Endothelial cell of umbilical vein (primary cell): ENCODE measurements at regions not wholly inside any gene's neighbourhood (a gene's known extent, or its start where the extent isn't known, plus 50 kb on each side); places are given as distances from the start of the nearest gene placed in this dataset.

Source experiments
- BruUV-seq: library from RNA; stranded (reverse); fragments of 400-500 nt; replicated peaks from 2 replicates; lab custom pipeline; 2021; lab: Mats Ljungman, UMichigan
- CTCF ChIA-PET: fragments of 300-600, 350-600 bp; sonication (Branson Sonifier 250); formaldehyde crosslinking; loops from one replicate; lab custom pipeline; 2021; ENCODE audit warnings: antibody characterized with exemption, inconsistent platforms; lab: Charles Lee
- POLR2A ChIA-PET: fragments of 300-600, 350-600 bp; sonication (Branson Sonifier 250); formaldehyde crosslinking; loops from one replicate; lab custom pipeline; 2021; ENCODE audit warnings: antibody characterized with exemption, inconsistent platforms; lab: Charles Lee
- DNase-seq: peaks from one replicate; pipeline ENCODE4 v3.0.0-alpha.2; 2011; ENCODE audit warnings: low read depth, low spot score
- FAIRE-seq: peaks from 2 replicates; lab custom pipeline; 2011; peaks lifted over from hg19 to GRCh38; lab: Jason Lieb, UNC
- H2AFZ ChIP-seq: 2 replicates; pipeline ENCODE4 v1.6.0; 2012; ENCODE audit warnings: low read depth, low read length, control low read depth, inconsistent platforms
- H3K27ac ChIP-seq: 2 replicates; pipeline ENCODE4 v1.5.1; 2011; ENCODE audit warnings: low read depth, mild to moderate bottlenecking, control low read depth, low read length, moderate library complexity; ENCODE audit not compliant: insufficient read depth
- H3K27me3 ChIP-seq, 2 experiments: 2 replicates each; pipeline versions ENCODE4 v1.6.0 to v1.6.1; 2011; ENCODE audit warnings: low read length in 2 of 2, mixed read lengths in 1 of 2; ENCODE audit not compliant: control insufficient read depth in 2 of 2, insufficient read depth in 2 of 2
- H3K36me3 ChIP-seq, 2 experiments: 2 replicates in 1 of 2; 3 replicates in 1 of 2; pipeline ENCODE4 v1.5.1; 2011; ENCODE audit warnings: low read length in 2 of 2, mild to moderate bottlenecking in 1 of 2, moderate library complexity in 1 of 2; ENCODE audit not compliant: control insufficient read depth in 2 of 2, insufficient read depth in 2 of 2; ENCODE audit errors: extremely low read depth in 1 of 2
- H3K4me1 ChIP-seq: 3 replicates; pipeline ENCODE4 v1.5.1; 2011; ENCODE audit warnings: mild to moderate bottlenecking, low read length; ENCODE audit not compliant: control insufficient read depth, insufficient read depth; ENCODE audit errors: extremely low read depth
- H3K4me2 ChIP-seq: 2 replicates; pipeline ENCODE4 v1.6.1; 2011; ENCODE audit warnings: low read length, control low read depth, mixed read lengths; ENCODE audit not compliant: insufficient read depth
- H3K4me3 ChIP-seq, 3 experiments: fragments of 200-600 bp in 1 of 3; sonication (generic), shearing (Covaris generic) in 1 of 3; replicated peaks in 1 of 3; 2 replicates each; pipeline ENCODE4 v1.5.1; 2011 to 2016; ENCODE audit warnings: control low read depth in 3 of 3, low read length in 3 of 3, mild to moderate bottlenecking in 2 of 3, inconsistent platforms in 1 of 3, low read depth in 1 of 3, moderate library complexity in 1 of 3; ENCODE audit not compliant: insufficient read depth in 1 of 3
- H3K79me2 ChIP-seq: 2 replicates; pipeline ENCODE4 v1.6.0; 2012; ENCODE audit warnings: low read length, inconsistent platforms; ENCODE audit not compliant: control insufficient read depth, insufficient read depth
- H3K9ac ChIP-seq: replicated peaks from 2 replicates; pipeline ENCODE3; 2011; ENCODE audit warnings: low read length, control low read depth; ENCODE audit not compliant: insufficient read depth; ENCODE audit errors: extremely low read depth
- H3K9me1 ChIP-seq: replicated peaks from 3 replicates; pipeline ENCODE4 v1.6.0; 2011; ENCODE audit warnings: mild to moderate bottlenecking, low read length; ENCODE audit not compliant: control insufficient read depth, insufficient read depth; ENCODE audit errors: extremely low read depth
- H3K9me3 ChIP-seq: replicated peaks from 2 replicates; pipeline ENCODE4 v1.5.1; 2012; ENCODE audit warnings: low read length, inconsistent platforms; ENCODE audit not compliant: control insufficient read depth, insufficient read depth
- H4K20me1 ChIP-seq: replicated peaks from 2 replicates; pipeline ENCODE3; 2011; ENCODE audit warnings: mild to moderate bottlenecking, low read length; ENCODE audit not compliant: control insufficient read depth, insufficient read depth; ENCODE audit errors: extremely low read depth
- CTCF ChIP-seq, 2 donors: IDR thresholded peaks; 1 replicate in 1 of 2; 2 replicates in 1 of 2; pipeline ENCODE4 v1.5.1; 2011; ENCODE audit warnings: low read length in 2 of 2, mild to moderate bottlenecking in 2 of 2, moderate library complexity in 2 of 2, control low read depth in 1 of 2, inconsistent platforms in 1 of 2, low read depth in 1 of 2; ENCODE audit not compliant: insufficient read depth in 1 of 2; ENCODE audit errors: extremely low read depth in 1 of 2
- EZH2 ChIP-seq: IDR thresholded peaks from 2 replicates; pipeline ENCODE4 v1.6.1; 2012; ENCODE audit warnings: borderline replicate concordance, low read depth, mild to moderate bottlenecking, moderate library complexity, low read length, inconsistent platforms; ENCODE audit not compliant: severe bottlenecking
- FOS ChIP-seq: IDR thresholded peaks from 2 replicates; pipeline ENCODE4 v1.6.1; 2011; ENCODE audit warnings: mild to moderate bottlenecking, low read length, moderate library complexity, borderline replicate concordance; ENCODE audit not compliant: insufficient read depth
- GATA2 ChIP-seq: IDR thresholded peaks from 2 replicates; pipeline ENCODE4 v1.7.0; 2011; ENCODE audit warnings: low read depth, mild to moderate bottlenecking, moderate library complexity, mixed read lengths, low read length; ENCODE audit not compliant: insufficient read length, insufficient read depth
- JUN ChIP-seq: IDR thresholded peaks from 2 replicates; pipeline ENCODE4 v1.6.1; 2011; ENCODE audit warnings: borderline replicate concordance, low read depth; ENCODE audit not compliant: insufficient read length, insufficient read depth
- MAX ChIP-seq: IDR thresholded peaks from 2 replicates; pipeline ENCODE4 v1.6.1; 2011; ENCODE audit not compliant: insufficient read depth, insufficient read length
- MYC ChIP-seq: IDR thresholded peaks from one replicate; pipeline ENCODE4 v1.6.1; 2011; ENCODE audit warnings: mild to moderate bottlenecking, low read depth, low read length
- POLR2A ChIP-seq: IDR thresholded peaks from 2 replicates; pipeline ENCODE4 v1.6.1; 2012; ENCODE audit warnings: low read depth, mild to moderate bottlenecking, control low read depth, low read length
- POLR2AphosphoS5 ChIP-seq: IDR thresholded peaks from 2 replicates; pipeline ENCODE4 v1.6.1; 2012; ENCODE audit warnings: low read depth, mild to moderate bottlenecking, control low read depth, low read length, moderate library complexity; ENCODE audit not compliant: insufficient read depth
- dilution Hi-C: fragments of 300-500 bp; cut with MboI; formaldehyde crosslinking; loops from one replicate; pipeline ENCODE4 v1.15.0; 2019; ENCODE audit warnings: low sequenced_read_pairs; ENCODE audit not compliant: extremely low pct_ligation_motif_present
- intact Hi-C: fragments of 100-400 bp; cut with micrococcal nuclease; formaldehyde crosslinking; loops from one replicate; pipeline ENCODE4 v1.10.0; 2022

GRCh38 chr22:27507111-27507611, 294.4 kb downstream of the MN1 start:
- Histone ChIP-seq H3K9me3 (no peaks in the 10 kb centered on the region), H3K79me2 (no peaks in the 10 kb centered on the region), H4K20me1 (no peaks in the 10 kb centered on the region), H3K9me1 (no peaks in the 10 kb centered on the region), H3K27ac (peak overlapping the region; percentile 66), H3K9ac (peak overlapping the region; percentile 34), H2AFZ (peak overlapping the region; percentile 38), H3K4me3 (no peak overlapping the region), H3K36me3 (no peaks in the 10 kb centered on the region), H3K27me3 (no peaks in the 10 kb centered on the region), H3K4me1 (peaks cover 29% of the 10 kb centered on the region), H3K4me2 (peak overlapping the region; percentile 41)
- POLR2A ChIA-PET, result no interaction called here
- intact Hi-C loops, result no loop called here
- DNase-seq (peak; percentile 93), FAIRE-seq (peak; percentile 96)
- no peak for TF ChIP-seq POLR2AphosphoS5
- no peak for TF ChIP-seq EZH2
- no peak for TF ChIP-seq MYC
- TF ChIP-seq CTCF (IDR thresholded peaks at IDR 0.05; ENCODE audit: extremely low read depth in 1 of 2, insufficient read depth in 1 of 2, low read depth in 1 of 2, low read length in 2 of 2), result no peak
- no peak for TF ChIP-seq JUN
- TF ChIP-seq FOS, result no peak
- TF ChIP-seq GATA2, result no peak
- TF ChIP-seq POLR2A, result no peak
- no peak for TF ChIP-seq MAX
- no TSS peak for BruUV-seq
- dilution Hi-C loops, result no loop called here
- CTCF ChIA-PET, result interaction anchor here (0.8 to 1.0 kb wide), 2 partner anchors 35 to 48 kb away, joined by 3 to 4 read pairs; no protein-coding TSS in a partner anchor
